Upper lobe of left lung (tissue), 4 donors: ENCODE measurements at regions not wholly inside any gene's neighbourhood (a gene's known extent, or its start where the extent isn't known, plus 50 kb on each side); places are given as distances from the start of the nearest gene placed in this dataset.

Experiments used
- POLR2A ChIP-seq, 4 donors: fragments of 450-650 bp; IDR thresholded peaks; one replicate each; pipeline ENCODE4 v1.5.1; 2016 to 2017; ENCODE audit warnings: antibody characterized with exemption in 4 of 4, mild to moderate bottlenecking in 2 of 4
- POLR2AphosphoS5 ChIP-seq, 2 donors: sonication (generic); formaldehyde crosslinking; IDR thresholded peaks; one replicate each; pipeline ENCODE4 v1.5.1; 2017; ENCODE audit warnings: antibody characterized with exemption in 2 of 2
- TF ChIP-seq, protein P1 (sequence below), 6 experiments: fragments of 450-650 bp in 4 of 6; fragments of 200-600 bp in 2 of 6; sonication (generic) in 2 of 6; IDR thresholded peaks; one replicate each; pipeline ENCODE4 v1.5.1; 2016 to 2019; ENCODE audit warnings: antibody characterized with exemption in 6 of 6

GRCh38 chr12:67173258-67173657 is 95.9 kb upstream of the CAND1 start:
- TF ChIP-seq, protein P1, sequence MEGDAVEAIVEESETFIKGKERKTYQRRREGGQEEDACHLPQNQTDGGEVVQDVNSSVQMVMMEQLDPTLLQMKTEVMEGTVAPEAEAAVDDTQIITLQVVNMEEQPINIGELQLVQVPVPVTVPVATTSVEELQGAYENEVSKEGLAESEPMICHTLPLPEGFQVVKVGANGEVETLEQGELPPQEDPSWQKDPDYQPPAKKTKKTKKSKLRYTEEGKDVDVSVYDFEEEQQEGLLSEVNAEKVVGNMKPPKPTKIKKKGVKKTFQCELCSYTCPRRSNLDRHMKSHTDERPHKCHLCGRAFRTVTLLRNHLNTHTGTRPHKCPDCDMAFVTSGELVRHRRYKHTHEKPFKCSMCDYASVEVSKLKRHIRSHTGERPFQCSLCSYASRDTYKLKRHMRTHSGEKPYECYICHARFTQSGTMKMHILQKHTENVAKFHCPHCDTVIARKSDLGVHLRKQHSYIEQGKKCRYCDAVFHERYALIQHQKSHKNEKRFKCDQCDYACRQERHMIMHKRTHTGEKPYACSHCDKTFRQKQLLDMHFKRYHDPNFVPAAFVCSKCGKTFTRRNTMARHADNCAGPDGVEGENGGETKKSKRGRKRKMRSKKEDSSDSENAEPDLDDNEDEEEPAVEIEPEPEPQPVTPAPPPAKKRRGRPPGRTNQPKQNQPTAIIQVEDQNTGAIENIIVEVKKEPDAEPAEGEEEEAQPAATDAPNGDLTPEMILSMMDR (IDR thresholded peaks at IDR 0.05), result no peak
- TF ChIP-seq POLR2A (IDR thresholded peaks at IDR 0.05) (no peak), POLR2AphosphoS5 (IDR thresholded peaks at IDR 0.05) (no peak)
